SK-N-SH (cell line): ENCODE measurements at regions not wholly inside any gene's neighbourhood (a gene's known extent, or its start where the extent isn't known, plus 50 kb on each side); places are given as distances from the start of the nearest gene placed in this dataset.

Source experiments
- CTCF ChIA-PET: fragments of 300-600, 350-600 bp; formaldehyde crosslinking; extraction: SDS; loops from one replicate; lab custom pipeline; 2021; lab: Yijun Ruan, JAX
- POLR2A ChIA-PET: fragments of 350-600 bp; sonication (Branson Sonifier 250); formaldehyde crosslinking; extraction: SDS; loops from one replicate; lab custom pipeline; 2020; ENCODE audit warnings: antibody characterized with exemption, inconsistent platforms; lab: Yijun Ruan, JAX
- DNase-seq: peaks from one replicate; pipeline ENCODE4 v3.0.0; 2012
- H2AFZ ChIP-seq: fragments of 200-600 bp; sonication (generic); 2 replicates; pipeline ENCODE4 v1.8.1; 2016; ENCODE audit warnings: antibody characterized with exemption, mild to moderate bottlenecking, low read depth
- H3F3A ChIP-seq: fragments of 200-600 bp; sonication (generic); replicated peaks from 2 replicates; pipeline ENCODE3; 2016; ENCODE audit warnings: antibody characterized with exemption, mild to moderate bottlenecking; ENCODE audit not compliant: insufficient read depth
- H3K27ac ChIP-seq, 2 experiments: fragments of 200-500 bp in 1 of 2; fragments of 200-600 bp in 1 of 2; sonication (Bioruptor generic) in 1 of 2; sonication (generic), shearing (Covaris generic) in 1 of 2; 2 replicates each; pipeline versions ENCODE4 v1.5.1 to v1.6.1; 2014 to 2016; ENCODE audit warnings: low read depth in 2 of 2, inconsistent platforms in 1 of 2, low read length in 1 of 2, mild to moderate bottlenecking in 1 of 2, mixed read lengths in 1 of 2
- H3K27me3 ChIP-seq: fragments of 200-600 bp; sonication (generic), shearing (Covaris generic); 2 replicates; pipeline ENCODE4 v1.6.1; 2016; ENCODE audit warnings: mixed run types; ENCODE audit not compliant: insufficient read depth
- H3K36me3 ChIP-seq, 2 experiments: fragments of 200-500 bp in 1 of 2; fragments of 200-600 bp in 1 of 2; sonication (Bioruptor generic) in 1 of 2; sonication (generic) in 1 of 2; replicated peaks in 1 of 2; 2 replicates each; pipeline versions ENCODE3 to v1.5.1; 2014 to 2016; ENCODE audit warnings: low read length in 1 of 2, mild to moderate bottlenecking in 1 of 2; ENCODE audit not compliant: insufficient read depth in 2 of 2, control insufficient read depth in 1 of 2
- H3K4me1 ChIP-seq, 2 experiments: fragments of 200-500 bp in 1 of 2; fragments of 200-600 bp in 1 of 2; sonication (Bioruptor generic) in 1 of 2; sonication (generic), shearing (Covaris generic) in 1 of 2; 2 replicates each; pipeline versions ENCODE4 v1.5.1 to v1.6.1; 2014 to 2016; ENCODE audit warnings: low read depth in 1 of 2, low read length in 1 of 2, mixed run types in 1 of 2; ENCODE audit not compliant: insufficient read depth in 2 of 2, control insufficient read depth in 1 of 2
- H3K4me2 ChIP-seq: fragments of 200-600 bp; sonication (generic), shearing (Covaris generic); 2 replicates; pipeline ENCODE4 v1.6.1; 2017; ENCODE audit warnings: mixed run types
- H3K4me3 ChIP-seq, 2 experiments: fragments of 200-500 bp in 1 of 2; fragments of 200-600 bp in 1 of 2; sonication (Bioruptor generic) in 1 of 2; sonication (generic), shearing (Covaris generic) in 1 of 2; 2 replicates each; pipeline versions ENCODE4 v1.5.1 to v1.8.1; 2014 to 2016; ENCODE audit warnings: low read depth in 2 of 2, inconsistent platforms in 1 of 2, low read length in 1 of 2, mild to moderate bottlenecking in 1 of 2, mixed read lengths in 1 of 2, moderate library complexity in 1 of 2
- H3K79me2 ChIP-seq: fragments of 200-600 bp; sonication (generic); 2 replicates; pipeline ENCODE4 v1.8.1; 2017; ENCODE audit warnings: mild to moderate bottlenecking; ENCODE audit not compliant: insufficient read depth
- H3K9ac ChIP-seq: fragments of 200-600 bp; sonication (generic); 2 replicates; pipeline ENCODE4 v1.6.1; 2017; ENCODE audit warnings: mixed run types
- H3K9me2 ChIP-seq: fragments of 200-600 bp; sonication (generic); 2 replicates; pipeline ENCODE4 v1.6.1; 2017; ENCODE audit warnings: mixed run types
- H3K9me3 ChIP-seq: fragments of 200-600 bp; sonication (generic); 2 replicates; pipeline ENCODE4 v1.6.1; 2017; ENCODE audit warnings: mixed run types, mild to moderate bottlenecking, moderate library complexity
- H4K20me1 ChIP-seq: fragments of 200-600 bp; sonication (generic); 2 replicates; pipeline ENCODE4 v1.6.1; 2017; ENCODE audit warnings: mild to moderate bottlenecking, mixed run types; ENCODE audit not compliant: insufficient read depth
- EP300 ChIP-seq, 2 experiments: IDR thresholded peaks; 2 replicates each; pipeline versions ENCODE4 v1.4.0 to v1.6.1; 2012; ENCODE audit warnings: borderline replicate concordance in 1 of 2, low read depth in 1 of 2, low read length in 1 of 2
- NRF1 ChIP-seq: IDR thresholded peaks from 2 replicates; pipeline ENCODE4 v1.6.1; 2012; ENCODE audit warnings: low read depth, mild to moderate bottlenecking, low read length
- RCOR1 ChIP-seq: fragments of 150-350 bp; IDR thresholded peaks from 2 replicates; pipeline ENCODE4 v1.6.1; 2017; ENCODE audit warnings: antibody characterized with exemption, low read length
- RXRA ChIP-seq: IDR thresholded peaks from 2 replicates; pipeline ENCODE4 v1.4.0; 2012; ENCODE audit warnings: low read depth, mild to moderate bottlenecking, borderline replicate concordance
- WGBS: methylation state at CpG from one replicate; pipeline ENCODE4 v1.1.6; 2017; ENCODE audit warnings: low lambda C conversion rate; 5-methylcytosine and 5-hydroxymethylcytosine counted together
- TF ChIP-seq, protein P1 (sequence below): fragments of 150-350 bp; IDR thresholded peaks from 2 replicates; pipeline ENCODE4 v1.6.1; 2016; ENCODE audit warnings: mild to moderate bottlenecking, low read depth, low read length
- TF ChIP-seq, protein P2 (sequence below): IDR thresholded peaks from 2 replicates; pipeline ENCODE4 v1.4.0; 2012; ENCODE audit warnings: low read depth, borderline replicate concordance
- TF ChIP-seq, protein P3 (sequence below): fragments of 150-350 bp; IDR thresholded peaks from 2 replicates; pipeline ENCODE4 v1.6.1; 2017; ENCODE audit warnings: antibody characterized with exemption, low read length, low read depth, borderline replicate concordance

DNA sequence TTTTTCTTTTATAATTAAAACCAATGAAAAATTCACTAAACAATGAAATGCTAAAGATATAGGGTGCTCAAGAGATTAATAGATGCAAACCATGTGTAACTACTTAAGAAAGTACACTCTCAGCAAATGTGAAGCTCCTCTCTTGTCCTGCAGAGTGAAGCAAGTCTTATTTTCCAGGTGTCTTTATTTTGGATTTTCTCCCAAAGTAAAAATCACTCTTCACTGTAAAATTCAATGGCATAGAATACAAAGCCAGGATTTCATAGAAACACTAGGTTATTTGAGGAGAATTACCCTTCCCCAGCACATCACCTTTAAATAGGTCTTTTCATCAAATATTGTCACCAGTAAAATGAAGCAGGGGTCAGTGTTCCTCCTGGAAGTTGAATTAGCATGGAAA lies 57.0 kb upstream of the GIMD1 start:
- Histone ChIP-seq H3F3A (no peaks in the 10 kb centered on the region), H2AFZ (no peak overlapping the region), H3K4me2 (no peak overlapping the region), H4K20me1 (no peaks in the 10 kb centered on the region), H3K4me1 (no peaks in the 10 kb centered on the region; a peak in 2 of 4 replicates), H3K27me3 (no peaks in the 10 kb centered on the region), H3K27ac (no peak overlapping the region), H3K9me3 (no peaks in the 10 kb centered on the region), H3K4me3 (no peak overlapping the region), H3K36me3 (no peaks in the 10 kb centered on the region), H3K9me2 (no peaks in the 10 kb centered on the region)
- CTCF ChIA-PET, result no interaction called here
- TF ChIP-seq, protein P1, sequence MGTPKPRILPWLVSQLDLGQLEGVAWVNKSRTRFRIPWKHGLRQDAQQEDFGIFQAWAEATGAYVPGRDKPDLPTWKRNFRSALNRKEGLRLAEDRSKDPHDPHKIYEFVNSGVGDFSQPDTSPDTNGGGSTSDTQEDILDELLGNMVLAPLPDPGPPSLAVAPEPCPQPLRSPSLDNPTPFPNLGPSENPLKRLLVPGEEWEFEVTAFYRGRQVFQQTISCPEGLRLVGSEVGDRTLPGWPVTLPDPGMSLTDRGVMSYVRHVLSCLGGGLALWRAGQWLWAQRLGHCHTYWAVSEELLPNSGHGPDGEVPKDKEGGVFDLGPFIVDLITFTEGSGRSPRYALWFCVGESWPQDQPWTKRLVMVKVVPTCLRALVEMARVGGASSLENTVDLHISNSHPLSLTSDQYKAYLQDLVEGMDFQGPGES, result no peak
- TF ChIP-seq, protein P2, sequence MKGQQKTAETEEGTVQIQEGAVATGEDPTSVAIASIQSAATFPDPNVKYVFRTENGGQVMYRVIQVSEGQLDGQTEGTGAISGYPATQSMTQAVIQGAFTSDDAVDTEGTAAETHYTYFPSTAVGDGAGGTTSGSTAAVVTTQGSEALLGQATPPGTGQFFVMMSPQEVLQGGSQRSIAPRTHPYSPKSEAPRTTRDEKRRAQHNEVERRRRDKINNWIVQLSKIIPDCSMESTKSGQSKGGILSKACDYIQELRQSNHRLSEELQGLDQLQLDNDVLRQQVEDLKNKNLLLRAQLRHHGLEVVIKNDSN, result no peak
- TF ChIP-seq NRF1, result no peak
- TF ChIP-seq, all 33 proteins: peak for 0
- no peak for DNase-seq
- H3K9ac ChIP-seq, result no peak overlapping the region
- no peaks in the 10 kb centered on the region for H3K79me2 ChIP-seq
- POLR2A ChIA-PET, result no interaction called here

DNA sequence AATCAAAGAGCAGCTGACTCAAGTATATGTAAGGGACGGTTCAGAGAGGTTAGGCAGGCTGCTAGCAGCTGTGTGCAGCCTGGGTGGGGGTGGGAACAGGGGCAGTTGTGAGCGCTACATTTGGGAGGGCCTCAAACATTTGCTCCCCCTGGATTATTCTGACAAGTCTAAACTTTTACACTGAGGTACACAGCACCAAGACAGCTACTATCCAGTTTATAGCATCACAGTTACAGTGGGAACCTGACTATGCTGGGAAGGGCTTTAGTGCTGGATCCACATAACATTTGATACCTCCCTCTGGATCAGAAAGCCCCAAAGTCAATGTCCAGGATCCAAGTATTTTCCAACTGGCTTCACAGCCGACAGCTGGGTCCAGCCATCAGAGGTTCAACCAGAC lies 55.8 kb upstream of the GIMD1 start:
- CTCF ChIA-PET, result no interaction called here
- Histone ChIP-seq H3K4me1 (no peaks in the 10 kb centered on the region; a peak in 2 of 4 replicates), H3K9me2 (no peaks in the 10 kb centered on the region), H2AFZ (no peak overlapping the region), H3K9me3 (no peaks in the 10 kb centered on the region), H3K4me2 (no peak overlapping the region), H3K36me3 (no peaks in the 10 kb centered on the region), H3K79me2 (no peaks in the 10 kb centered on the region), H3K4me3 (no peak overlapping the region), H3F3A (no peaks in the 10 kb centered on the region), H4K20me1 (no peaks in the 10 kb centered on the region), H3K9ac (no peak overlapping the region), H3K27me3 (no peaks in the 10 kb centered on the region), H3K27ac (no peak overlapping the region)
- 44% methylated on average over 3 of the region's 3 CpGs for WGBS
- POLR2A ChIA-PET, result no interaction called here
- TF ChIP-seq, protein P3, sequence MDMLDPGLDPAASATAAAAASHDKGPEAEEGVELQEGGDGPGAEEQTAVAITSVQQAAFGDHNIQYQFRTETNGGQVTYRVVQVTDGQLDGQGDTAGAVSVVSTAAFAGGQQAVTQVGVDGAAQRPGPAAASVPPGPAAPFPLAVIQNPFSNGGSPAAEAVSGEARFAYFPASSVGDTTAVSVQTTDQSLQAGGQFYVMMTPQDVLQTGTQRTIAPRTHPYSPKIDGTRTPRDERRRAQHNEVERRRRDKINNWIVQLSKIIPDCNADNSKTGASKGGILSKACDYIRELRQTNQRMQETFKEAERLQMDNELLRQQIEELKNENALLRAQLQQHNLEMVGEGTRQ, result no peak
- no peak for TF ChIP-seq EP300 (IDR thresholded peaks at IDR 0.05; ENCODE audit: borderline replicate concordance in 1 of 2, low read depth in 1 of 2, low read length in 1 of 2)
- no peak for DNase-seq

DNA sequence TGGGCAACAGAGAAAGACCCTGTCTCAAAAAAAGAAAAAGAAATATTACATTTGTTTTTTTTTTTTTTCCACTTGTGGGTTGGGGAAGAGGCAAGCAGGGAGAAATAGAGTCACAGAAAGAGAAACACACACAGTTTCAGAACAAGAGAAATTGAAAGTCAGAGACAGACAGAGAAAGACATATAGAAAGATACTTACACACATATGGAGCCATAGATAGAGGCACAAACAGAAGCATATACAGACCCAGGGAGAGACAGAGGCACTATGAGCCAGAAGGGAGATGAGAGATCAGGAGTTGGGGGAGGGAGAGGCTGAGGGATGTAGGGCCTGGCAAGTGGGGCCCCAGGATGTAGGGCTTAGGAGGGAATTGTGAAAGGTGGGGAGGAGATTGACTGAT lies 55.2 kb upstream of the GIMD1 start:
- TF ChIP-seq EP300 (IDR thresholded peaks at IDR 0.05; ENCODE audit: borderline replicate concordance in 1 of 2, low read depth in 1 of 2, low read length in 1 of 2), result no peak
- no peak for TF ChIP-seq RXRA
- no peak for TF ChIP-seq RCOR1

More for the DNA sequence above, 55.2 kb upstream of the GIMD1 start:
- Histone ChIP-seq H4K20me1 (no peaks in the 10 kb centered on the region), H3K79me2 (no peaks in the 10 kb centered on the region), H3K9me3 (no peaks in the 10 kb centered on the region), H3K4me2 (no peak overlapping the region), H3K36me3 (no peaks in the 10 kb centered on the region), H3K27me3 (no peaks in the 10 kb centered on the region), H3K9me2 (no peaks in the 10 kb centered on the region), H3F3A (no peaks in the 10 kb centered on the region), H3K9ac (no peak overlapping the region), H3K4me3 (no peak overlapping the region), H2AFZ (no peak overlapping the region), H3K27ac (no peak overlapping the region), H3K4me1 (no peaks in the 10 kb centered on the region; a peak in 2 of 4 replicates)
- POLR2A ChIA-PET, result no interaction called here
- CTCF ChIA-PET, result no interaction called here
- no peak for DNase-seq
